Kidney (tissue), 13 donors: ENCODE measurements at regions not wholly inside any gene's neighbourhood (a gene's known extent, or its start where the extent isn't known, plus 50 kb on each side); places are given as distances from the start of the nearest gene placed in this dataset.

Source experiments
- DNase-seq, 5 donors: peaks; one replicate each; pipeline ENCODE4 v3.0.0-alpha.2; 2013 to 2020
- FAIRE-seq: peaks from 2 replicates; lab custom pipeline; 2012; peaks lifted over from hg19 to GRCh38; lab: Jason Lieb, UNC
- H3K27ac ChIP-seq, 2 donors: one replicate each; pipeline ENCODE4 v1.7.0; 2013; ENCODE audit warnings: low read depth in 2 of 2, low read length in 2 of 2, inconsistent platforms in 1 of 2
- H3K27me3 ChIP-seq: one replicate; pipeline ENCODE4 v1.7.1; 2013; ENCODE audit warnings: low read length, inconsistent platforms; ENCODE audit not compliant: control insufficient read depth, insufficient read depth
- H3K36me3 ChIP-seq, 3 donors: one replicate each; pipeline versions ENCODE4 v1.7.0 to v1.7.1; 2013; ENCODE audit warnings: low read length in 3 of 3, control low read depth in 1 of 3, inconsistent platforms in 1 of 3; ENCODE audit not compliant: insufficient read depth in 3 of 3, control insufficient read depth in 2 of 3
- H3K4me1 ChIP-seq, 3 donors: one replicate each; pipeline versions ENCODE4 v1.7.0 to v1.7.1; 2013; ENCODE audit warnings: low read length in 3 of 3, inconsistent platforms in 1 of 3, low read depth in 1 of 3; ENCODE audit not compliant: control insufficient read depth in 2 of 3, insufficient read depth in 2 of 3
- H3K4me3 ChIP-seq, 3 donors: one replicate each; pipeline versions ENCODE4 v1.7.0 to v1.8.1; 2013; ENCODE audit warnings: low read length in 3 of 3, control low read depth in 1 of 3, inconsistent platforms in 1 of 3
- H3K9ac ChIP-seq, 3 donors: one replicate each; pipeline versions ENCODE4 v1.7.0 to v1.7.1; 2013; ENCODE audit warnings: low read length in 3 of 3, control low read depth in 1 of 3, inconsistent platforms in 1 of 3
- H3K9me3 ChIP-seq, 3 donors: one replicate each; pipeline versions ENCODE4 v1.7.0 to v1.7.1; 2013; ENCODE audit warnings: low read length in 3 of 3, control low read depth in 1 of 3, inconsistent platforms in 1 of 3; ENCODE audit not compliant: control insufficient read depth in 2 of 3, insufficient read depth in 1 of 3
- intact Hi-C: fragments of 100-400 bp; cut with DNase I; formaldehyde crosslinking; loops from one replicate; pipeline ENCODE4 v1.11.1; 2022
- TF ChIP-seq, protein P1 (sequence below): IDR thresholded peaks from 3 replicates; pipeline ENCODE4 v1.5.1; 2012; ENCODE audit warnings: mild to moderate bottlenecking, moderate library complexity, borderline replicate concordance; ENCODE audit not compliant: insufficient read depth; ENCODE audit errors: extremely low read depth
- donor health status: control.
- donor health status: control.
- donor health status: control.
- donor health status: control.
- donor health status: control.
- donor health status: DM: yes; HTN: yes; CAD: no.
- donor health status: Normal renal cell carcinoma (clear cell type).

GRCh38 chr2:190802626-190803209 lies 77.9 kb upstream of the GLS start:
- Histone ChIP-seq H3K9ac (no peak overlapping the region), H3K9me3 (no peaks in the 10 kb centered on the region), H3K36me3 (no peaks in the 10 kb centered on the region), H3K4me1 (peaks cover 0 to 3% (median 0%) of the 10 kb centered on the region in 3 donors), H3K27ac (no peak overlapping the region), H3K27me3 (no peaks in the 10 kb centered on the region), H3K4me3 (no peak overlapping the region)
- intact Hi-C loops: no loop called here
- DNase-seq (no peak), FAIRE-seq (no peak)
- TF ChIP-seq, protein P1, sequence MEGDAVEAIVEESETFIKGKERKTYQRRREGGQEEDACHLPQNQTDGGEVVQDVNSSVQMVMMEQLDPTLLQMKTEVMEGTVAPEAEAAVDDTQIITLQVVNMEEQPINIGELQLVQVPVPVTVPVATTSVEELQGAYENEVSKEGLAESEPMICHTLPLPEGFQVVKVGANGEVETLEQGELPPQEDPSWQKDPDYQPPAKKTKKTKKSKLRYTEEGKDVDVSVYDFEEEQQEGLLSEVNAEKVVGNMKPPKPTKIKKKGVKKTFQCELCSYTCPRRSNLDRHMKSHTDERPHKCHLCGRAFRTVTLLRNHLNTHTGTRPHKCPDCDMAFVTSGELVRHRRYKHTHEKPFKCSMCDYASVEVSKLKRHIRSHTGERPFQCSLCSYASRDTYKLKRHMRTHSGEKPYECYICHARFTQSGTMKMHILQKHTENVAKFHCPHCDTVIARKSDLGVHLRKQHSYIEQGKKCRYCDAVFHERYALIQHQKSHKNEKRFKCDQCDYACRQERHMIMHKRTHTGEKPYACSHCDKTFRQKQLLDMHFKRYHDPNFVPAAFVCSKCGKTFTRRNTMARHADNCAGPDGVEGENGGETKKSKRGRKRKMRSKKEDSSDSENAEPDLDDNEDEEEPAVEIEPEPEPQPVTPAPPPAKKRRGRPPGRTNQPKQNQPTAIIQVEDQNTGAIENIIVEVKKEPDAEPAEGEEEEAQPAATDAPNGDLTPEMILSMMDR: no peak

DNA sequence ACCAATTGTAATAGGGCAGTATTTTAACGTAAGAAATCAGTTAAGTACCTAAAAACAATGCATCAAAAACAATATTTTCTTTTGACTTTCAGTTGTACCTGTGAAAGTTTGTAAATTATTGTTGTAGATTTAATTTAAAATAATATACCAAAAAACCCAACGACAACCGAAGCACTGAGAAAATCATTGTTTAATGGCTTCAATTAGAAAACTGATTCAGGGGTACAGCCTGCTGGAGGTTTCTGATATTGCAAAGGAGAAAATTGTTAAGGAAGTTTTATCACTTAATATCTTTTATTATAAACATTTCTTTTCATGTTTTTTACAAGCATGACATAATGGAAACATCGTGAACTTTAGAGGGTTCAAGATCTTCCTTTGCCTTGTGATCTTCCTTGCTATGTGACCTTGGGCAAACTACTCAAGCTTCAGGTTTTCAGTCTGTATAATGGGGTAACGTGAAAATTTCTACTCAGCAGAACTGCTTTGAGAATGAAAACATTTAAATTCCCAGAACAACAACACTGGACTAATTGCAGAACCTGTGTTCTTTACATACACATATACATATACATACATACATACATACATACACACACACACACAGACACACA lies 76.3 kb upstream of the GLS start:
- no peaks in the 10 kb centered on the region for H3K9me3 ChIP-seq
- H3K4me1 ChIP-seq: peaks cover 0 to 3% (median 0%) of the 10 kb centered on the region in 3 donors
- intact Hi-C loops: no loop called here
- TF ChIP-seq, protein P1: peak; percentile 64
- DNase-seq: peak in 1 of 5 donors; percentile 61
- peak; percentile 93 for FAIRE-seq
- no peaks in the 10 kb centered on the region for H3K27me3 ChIP-seq
- no peaks in the 10 kb centered on the region for H3K36me3 ChIP-seq
- H3K27ac ChIP-seq: no peak overlapping the region
- H3K9ac ChIP-seq: no peak overlapping the region
- no peak overlapping the region for H3K4me3 ChIP-seq

DNA sequence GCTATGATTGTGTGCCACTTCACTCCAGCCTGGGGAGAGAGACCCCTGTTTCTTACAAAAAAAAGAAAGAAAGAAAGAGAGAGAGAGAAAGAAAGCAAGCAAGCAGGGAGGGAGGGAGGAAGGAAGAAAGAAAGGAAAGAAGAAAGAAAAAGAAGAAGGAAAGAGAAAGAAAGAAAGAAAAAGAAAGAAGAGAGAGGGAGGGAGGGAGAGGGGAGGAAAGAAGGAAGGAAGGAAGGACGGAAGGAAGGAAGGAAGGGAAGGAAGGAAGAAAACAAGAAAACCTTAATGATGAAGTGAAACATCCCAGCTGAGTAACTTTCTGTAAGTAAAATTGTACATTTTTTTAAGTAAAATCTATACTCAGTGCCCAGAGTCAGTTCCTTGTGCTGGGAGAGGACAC lies 75.5 kb upstream of the GLS start:
- DNase-seq: no peak
- no peak overlapping the region for H3K27ac ChIP-seq
- H3K4me1 ChIP-seq: peaks cover 0 to 3% (median 0%) of the 10 kb centered on the region in 3 donors
- H3K9me3 ChIP-seq: no peaks in the 10 kb centered on the region
- intact Hi-C loops: no loop called here
- H3K4me3 ChIP-seq: no peak overlapping the region
- FAIRE-seq: no peak
- no peaks in the 10 kb centered on the region for H3K27me3 ChIP-seq
- TF ChIP-seq, protein P1: no peak
- no peak overlapping the region for H3K9ac ChIP-seq
- H3K36me3 ChIP-seq: no peaks in the 10 kb centered on the region
